Thoracic aorta (tissue), 2 donors: ENCODE measurements at regions not wholly inside any gene's neighbourhood (a gene's known extent, or its start where the extent isn't known, plus 50 kb on each side); places are given as distances from the start of the nearest gene placed in this dataset.
A peak's percentile ranks its signal among the peaks of the same experiment; 100 is the strongest.

Experiments used
- ATAC-seq: fragments of 150-250 bp; one replicate; pipeline ENCODE4 v1.8.0; 2017; ENCODE audit warnings: low read depth; ENCODE audit not compliant: insufficient number of reproducible peaks, low FRiP score
- DNase-seq: peaks from one replicate; pipeline ENCODE4 v3.0.0-alpha.2; 2020; ENCODE audit warnings: low spot score
- H3K27ac ChIP-seq, 2 donors: fragments of 200-600 bp; sonication (generic); 1 replicate in 1 of 2; 2 replicates in 1 of 2; pipeline ENCODE4 v1.5.1; 2016; ENCODE audit warnings: mild to moderate bottlenecking in 2 of 2, moderate library complexity in 2 of 2
- H3K27me3 ChIP-seq: fragments of 200-600 bp; sonication (generic); replicated peaks from 2 replicates; pipeline ENCODE4 v1.6.0; 2016; ENCODE audit warnings: mild to moderate bottlenecking; ENCODE audit not compliant: insufficient read depth
- H3K36me3 ChIP-seq: fragments of 200-600 bp; sonication (generic); one replicate; pipeline ENCODE4 v1.5.1; 2016
- H3K4me1 ChIP-seq, 2 donors: fragments of 200-600 bp; sonication (generic); 1 replicate in 1 of 2; 2 replicates in 1 of 2; pipeline versions ENCODE4 v1.5.1 to v1.6.0; 2016; ENCODE audit warnings: low read depth in 2 of 2, mild to moderate bottlenecking in 1 of 2; ENCODE audit not compliant: control insufficient read depth in 1 of 2
- H3K4me3 ChIP-seq: fragments of 200-600 bp; sonication (generic); 2 replicates; pipeline ENCODE4 v1.5.1; 2016; ENCODE audit warnings: mild to moderate bottlenecking
- H3K9me3 ChIP-seq: fragments of 200-600 bp; sonication (generic); 2 replicates; pipeline ENCODE4 v1.5.1; 2016
- CTCF ChIP-seq: fragments of 200-600 bp; sonication (generic); IDR thresholded peaks from one replicate; pipeline ENCODE4 v1.5.1; 2019; ENCODE audit warnings: antibody characterized with exemption

GRCh38 chr3:194203482-194204041 is 67.6 kb downstream of the HES1 start:
- Histone ChIP-seq H3K4me1 (peaks cover 0 to 5% of the 10 kb centered on the region in 2 donors), H3K27ac (no peak overlapping the region), H3K4me3 (peak overlapping the region; percentile 12), H3K9me3 (no peaks in the 10 kb centered on the region), H3K36me3 (no peaks in the 10 kb centered on the region), H3K27me3 (peaks cover 8% of the 10 kb centered on the region)
- TF ChIP-seq CTCF: no peak
- no peak for ATAC-seq
- DNase-seq: no peak

- H3K4me3 ChIP-seq: peak overlapping the region; percentile 12
- no peak for DNase-seq
Observed at GRCh38 chr3:194204042-194204987, 68.4 kb downstream of the HES1 start.

GRCh38 chr3:194205675-194206133 is 69.8 kb downstream of the HES1 start:
- TF ChIP-seq CTCF: no peak
- H3K4me3 ChIP-seq: peak overlapping the region; percentile 19
- ATAC-seq: no peak
- no peaks in the 10 kb centered on the region for H3K9me3 ChIP-seq
- no peak overlapping the region for H3K27ac ChIP-seq
- H3K4me1 ChIP-seq: peaks cover 0 to 3% of the 10 kb centered on the region in 2 donors
- no peaks in the 10 kb centered on the region for H3K36me3 ChIP-seq
- H3K27me3 ChIP-seq: peaks cover 8% of the 10 kb centered on the region
- no peak for DNase-seq

More at GRCh38 chr3:194204042-194204987, 68.4 kb downstream of the HES1 start:
- peaks cover 8% of the 10 kb centered on the region for H3K27me3 ChIP-seq
- H3K9me3 ChIP-seq: no peaks in the 10 kb centered on the region
- TF ChIP-seq CTCF: no peak
- ATAC-seq: no peak
- no peaks in the 10 kb centered on the region for H3K36me3 ChIP-seq
- H3K4me1 ChIP-seq: peaks cover 0 to 5% of the 10 kb centered on the region in 2 donors
- no peak overlapping the region for H3K27ac ChIP-seq

GRCh38 chr3:194206320-194206719 is 70.4 kb downstream of the HES1 start:
- Histone ChIP-seq H3K27me3 (peaks cover 8% of the 10 kb centered on the region), H3K36me3 (no peaks in the 10 kb centered on the region), H3K4me1 (no peaks in the 10 kb centered on the region), H3K9me3 (no peaks in the 10 kb centered on the region), H3K27ac (no peak overlapping the region), H3K4me3 (peak overlapping the region; percentile 19)
- no peak for DNase-seq
- no peak for TF ChIP-seq CTCF
- ATAC-seq: no peak

GRCh38 chr3:194208709-194209108 is 72.8 kb downstream of the HES1 start:
- Histone ChIP-seq H3K36me3 (no peaks in the 10 kb centered on the region), H3K4me1 (no peaks in the 10 kb centered on the region), H3K4me3 (no peak overlapping the region), H3K27me3 (peaks cover 4% of the 10 kb centered on the region), H3K9me3 (no peaks in the 10 kb centered on the region), H3K27ac (no peak overlapping the region)
- no peak for ATAC-seq
- TF ChIP-seq CTCF: no peak
- DNase-seq: no peak
